ENCODE measurements at regions not wholly inside any gene's neighbourhood (a gene's known extent, or its start where the extent isn't known, plus 50 kb on each side); places are given as distances from the start of the nearest gene placed in this dataset.

DNA sequence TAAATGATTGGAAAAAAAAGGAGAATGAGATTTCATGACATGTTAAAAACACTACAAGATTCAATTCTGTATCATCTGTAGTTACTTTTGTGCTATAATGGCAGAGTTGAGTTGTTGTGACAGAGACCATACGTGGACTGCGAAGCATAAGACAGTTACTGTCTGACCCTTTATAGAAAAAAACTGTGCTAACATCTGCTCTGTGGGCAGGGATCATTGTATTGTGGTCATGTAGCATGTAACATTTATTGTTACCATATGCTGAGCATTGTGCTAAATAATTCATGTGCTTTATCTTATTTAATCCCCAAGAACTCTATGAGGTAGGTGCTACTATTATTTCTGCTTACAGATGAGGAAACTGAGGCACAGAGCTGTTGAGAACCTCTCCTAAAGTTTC lies 147.3 kb upstream of the HMHB1 start:
- DNase-seq (ENCODE audit: low read depth, low spot score): no peak

DNA sequence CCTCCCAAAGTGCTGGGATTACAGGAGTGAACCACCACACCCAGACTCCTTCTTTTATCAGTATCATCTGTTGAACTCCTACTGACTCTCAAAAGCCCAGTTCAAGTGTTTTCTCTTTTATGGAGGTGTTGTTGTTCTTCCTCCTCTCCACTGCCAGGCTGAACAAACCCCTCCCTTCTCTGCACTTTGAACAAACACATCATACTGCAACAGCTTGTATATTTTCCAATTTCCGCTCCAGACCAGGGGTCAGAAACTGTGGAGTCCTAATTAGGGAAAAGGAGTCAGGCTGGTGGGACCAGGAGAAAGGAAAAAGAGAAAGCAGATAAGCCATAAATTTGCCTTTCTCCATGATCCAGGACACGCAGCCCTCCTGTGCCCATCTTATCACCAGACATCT lies 148.1 kb upstream of the HMHB1 start:
- DNase-seq (ENCODE audit: low read depth, low spot score): no peak

DNA sequence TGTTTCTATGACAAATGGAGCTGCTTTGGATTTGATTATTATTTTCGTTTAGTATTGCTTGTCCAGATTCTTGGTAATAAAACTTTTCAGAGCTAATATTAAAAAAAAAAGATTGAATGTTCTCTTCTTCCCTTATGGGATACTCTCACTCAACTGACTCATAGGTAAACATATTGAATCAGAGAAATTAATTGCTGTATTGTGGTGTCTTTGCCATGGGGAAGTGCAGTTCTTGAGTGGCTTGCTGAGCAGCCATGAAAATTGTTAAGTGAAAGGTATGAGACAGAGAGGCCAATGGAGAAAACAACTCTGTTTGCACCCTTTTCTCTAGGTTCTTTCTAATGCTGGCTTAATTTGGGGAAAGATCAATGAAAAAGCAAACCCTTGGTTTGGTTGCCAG lies 149.9 kb upstream of the HMHB1 start:
- DNase-seq (ENCODE audit: low read depth, low spot score): no peak

DNA sequence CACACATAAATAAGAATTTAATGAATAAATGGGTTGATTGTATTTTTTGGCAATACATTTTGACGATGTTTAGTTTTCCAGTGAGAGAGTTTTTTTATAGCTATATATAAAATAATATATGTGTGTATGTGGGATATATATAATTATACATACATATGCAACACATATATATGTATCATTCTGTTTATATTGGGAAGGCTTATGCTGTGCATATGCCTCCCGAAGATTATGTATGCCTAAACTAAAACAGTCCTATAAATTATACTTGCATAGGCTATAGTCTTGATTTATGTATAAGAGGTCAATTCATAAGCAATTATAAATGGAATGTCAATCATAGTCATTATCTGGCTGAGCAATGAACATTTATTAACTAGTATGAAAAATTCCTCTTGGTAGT lies 151.3 kb upstream of the HMHB1 start:
- DNase-seq (ENCODE audit: low read depth, low spot score): no peak

DNA sequence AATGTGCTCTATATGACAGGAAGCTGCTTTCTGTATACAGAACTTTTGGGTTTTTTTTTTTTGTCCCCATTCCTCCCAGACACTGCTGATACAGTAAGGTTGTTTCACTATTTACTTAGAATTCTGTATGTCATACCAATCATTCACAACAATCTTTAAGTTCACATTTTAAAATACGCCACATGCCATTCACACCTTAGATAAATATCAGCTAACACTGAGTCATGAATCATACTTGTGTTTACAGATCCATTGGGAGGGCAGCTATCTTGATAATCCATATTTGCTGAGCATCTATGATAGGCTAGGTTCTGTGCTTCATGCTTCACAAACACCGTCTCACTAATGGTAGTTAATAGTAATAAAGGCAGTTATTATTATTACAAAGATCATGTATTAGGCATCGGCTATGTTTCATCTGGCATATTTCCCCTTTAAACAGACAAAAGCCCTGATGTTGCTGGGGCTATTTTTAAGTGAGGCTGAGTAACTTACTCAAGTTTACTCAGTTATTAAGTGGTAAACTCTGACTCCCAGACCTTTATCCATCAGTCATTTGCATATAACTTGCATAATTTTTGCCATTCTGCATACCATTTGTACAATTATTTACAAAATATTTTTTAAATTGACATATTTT lies 152.2 kb upstream of the HMHB1 start:
- no peak for DNase-seq (ENCODE audit: low read depth, low spot score)

DNA sequence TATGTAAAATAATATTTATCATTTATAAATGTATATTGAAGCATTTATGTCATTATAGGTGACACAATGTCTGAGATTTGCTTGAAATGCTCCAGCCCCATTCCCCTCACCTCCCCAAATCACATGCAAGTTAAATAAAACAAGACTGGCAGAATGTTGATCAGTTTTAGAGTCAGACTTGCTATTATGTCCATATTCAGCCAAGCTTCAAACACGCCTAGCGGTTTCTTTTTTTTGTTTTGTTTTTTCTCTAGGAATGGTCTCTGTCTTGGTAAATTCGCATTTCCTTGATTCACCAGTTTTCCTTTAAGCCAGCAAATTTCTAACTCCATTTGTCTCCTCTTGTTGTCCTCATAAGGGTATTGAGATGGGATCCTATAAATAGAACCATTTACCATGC lies 153.0 kb upstream of the HMHB1 start:
- no peak for DNase-seq (ENCODE audit: low read depth, low spot score)

DNA sequence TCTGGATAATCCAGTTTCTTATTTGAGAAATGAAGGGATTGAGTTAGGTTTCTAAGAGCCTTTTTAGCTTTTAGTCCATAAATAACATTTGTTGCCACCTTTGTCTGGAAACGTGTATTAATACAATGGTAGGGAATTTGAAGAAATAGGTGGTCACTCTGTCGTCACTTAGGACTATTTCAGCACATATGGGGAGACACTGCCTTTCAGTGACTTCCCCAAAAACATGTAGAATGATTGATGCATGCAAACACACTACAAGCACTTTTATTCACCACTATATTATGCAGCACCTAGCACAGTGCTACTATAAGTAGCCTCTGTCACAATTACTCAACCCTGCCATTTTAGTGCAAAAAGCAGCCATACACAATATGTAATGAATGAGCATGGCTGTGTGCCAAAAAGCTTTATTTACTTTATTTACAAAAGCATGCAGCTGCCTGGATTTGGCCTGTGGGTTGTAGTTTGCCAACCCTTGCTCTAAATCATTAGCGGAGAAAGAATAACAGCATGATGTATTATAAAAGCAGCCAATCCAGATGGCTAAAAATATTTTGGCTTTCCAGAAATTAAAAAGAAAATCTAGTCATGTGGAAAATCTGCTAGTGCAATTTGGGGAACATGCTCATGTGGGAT lies 154.2 kb upstream of the HMHB1 start:
- no peak for DNase-seq (ENCODE audit: low read depth, low spot score)

DNA sequence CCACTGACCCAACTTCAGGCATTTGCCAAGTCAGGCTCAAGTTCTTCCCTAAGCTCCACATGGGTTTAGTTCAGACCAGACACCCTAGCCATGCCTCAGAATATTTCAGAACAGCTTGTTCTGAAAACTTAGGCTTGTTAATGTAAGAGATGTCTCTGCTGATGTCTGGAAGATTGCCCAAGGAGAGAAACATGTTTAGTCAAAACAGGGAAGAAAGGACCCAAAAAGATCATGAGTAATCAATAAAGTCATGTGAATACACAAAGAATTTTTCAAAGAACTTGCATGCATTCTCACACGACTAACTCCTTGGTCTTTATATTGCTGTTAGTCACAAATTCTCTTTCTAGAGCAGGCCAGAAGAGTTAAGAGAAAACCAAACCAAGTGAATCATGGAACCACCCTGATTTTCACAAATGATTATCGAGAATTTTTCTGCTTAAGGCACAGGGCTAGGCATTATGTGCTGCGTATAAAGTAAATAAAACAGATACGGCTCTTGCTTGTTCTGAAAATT lies 158.1 kb upstream of the HMHB1 start:
- no peak for DNase-seq (ENCODE audit: low read depth, low spot score)

DNA sequence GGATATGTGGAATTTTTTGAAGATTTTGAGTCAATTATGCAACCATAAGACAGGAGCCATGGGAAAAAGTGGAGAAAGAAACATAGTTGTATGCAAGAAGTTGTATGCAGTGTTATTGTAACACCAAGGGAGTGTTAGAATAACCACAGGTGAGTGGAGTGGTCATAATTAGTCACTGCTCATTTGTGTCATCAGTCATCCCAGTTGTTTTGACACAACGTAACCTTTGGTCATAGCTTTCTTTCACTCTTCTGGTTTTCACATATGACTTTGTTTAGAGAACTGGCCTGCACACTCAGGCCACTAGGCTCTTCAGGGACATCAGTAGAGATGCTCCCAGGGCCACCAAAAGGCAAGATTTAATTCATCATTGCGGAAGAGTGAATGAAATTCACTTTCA lies 158.7 kb upstream of the HMHB1 start:
- no peak for DNase-seq (ENCODE audit: low read depth, low spot score)

DNA sequence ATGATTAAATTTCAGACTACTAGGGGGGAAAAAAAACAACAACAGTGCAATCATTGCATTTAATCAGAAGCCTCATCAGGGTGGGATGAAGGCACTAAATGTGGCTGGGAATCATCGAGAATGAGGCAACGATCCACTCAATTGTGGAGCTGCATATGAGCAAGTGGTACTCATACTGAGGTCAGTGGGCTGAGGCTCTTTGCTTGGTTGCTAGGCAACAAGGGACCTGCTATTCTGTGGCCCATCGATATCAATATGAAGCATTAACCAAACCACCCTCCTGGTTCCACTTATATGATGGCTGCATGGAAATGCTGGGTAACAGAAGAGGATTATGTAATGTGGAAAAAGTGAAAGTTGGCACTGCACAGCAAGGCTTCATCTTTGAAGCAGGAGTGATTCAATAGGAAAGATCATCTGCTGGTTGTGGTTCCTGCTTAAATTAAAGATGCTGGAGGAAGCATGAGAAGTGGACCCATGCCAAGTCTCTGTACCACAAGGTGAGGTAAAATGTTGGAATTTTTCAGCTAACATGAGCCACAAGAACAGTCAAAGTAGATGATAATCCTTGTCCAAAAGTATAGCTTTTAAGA lies 159.8 kb upstream of the HMHB1 start:
- peak; percentile 69 for DNase-seq (ENCODE audit: low read depth, low spot score)

DNA sequence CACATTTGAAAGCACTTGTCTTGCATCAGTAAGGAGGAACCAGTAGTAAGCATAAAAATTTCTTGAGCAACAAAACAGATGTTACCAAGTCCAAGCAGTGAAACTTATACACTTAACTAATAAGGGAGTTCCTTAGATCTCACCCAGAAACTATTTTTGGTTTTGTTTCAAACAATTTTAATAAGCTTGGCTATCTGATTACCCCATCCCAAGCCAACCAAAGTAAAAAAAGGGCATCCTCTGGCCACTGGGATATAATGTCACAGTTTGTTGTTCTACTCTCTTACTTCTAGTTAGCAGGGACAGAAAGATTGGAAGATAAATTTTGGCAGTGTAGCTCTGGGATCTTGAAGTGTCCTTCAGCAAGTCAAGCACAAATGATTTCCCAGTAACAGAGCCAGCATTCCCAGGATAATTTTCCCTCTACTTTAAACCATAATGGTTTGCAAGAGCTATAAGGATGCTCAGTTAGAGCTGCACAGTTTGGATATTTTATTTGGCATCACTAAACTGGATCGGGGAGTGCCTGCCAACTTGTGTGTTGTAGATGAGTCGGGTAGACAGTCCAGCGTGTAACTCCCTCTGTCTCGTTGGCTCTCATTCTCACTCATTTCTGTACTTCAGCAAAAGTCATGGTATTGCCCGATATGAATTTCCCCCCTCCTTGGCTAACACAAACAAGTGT lies 161.9 kb upstream of the HMHB1 start:
- no peak for DNase-seq (ENCODE audit: low read depth, low spot score)

DNA sequence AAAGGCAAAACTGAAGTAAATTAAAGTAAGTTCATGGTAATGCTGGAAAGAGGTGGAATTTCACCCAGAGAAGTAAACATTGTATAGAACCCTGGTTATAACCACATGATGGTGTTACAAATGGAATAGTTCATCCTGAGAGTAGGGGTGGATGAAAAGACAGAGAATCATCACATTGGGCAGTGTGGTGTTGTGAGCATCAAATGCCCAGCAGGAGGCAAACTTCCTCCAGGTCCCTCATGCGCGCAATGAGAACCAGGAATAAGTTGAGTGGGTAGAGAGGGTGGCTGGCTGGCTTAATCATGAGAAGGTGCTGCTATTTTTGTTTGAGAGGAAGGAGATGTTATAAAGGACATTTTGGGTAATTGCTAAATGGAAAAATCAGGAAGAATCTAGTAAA lies 163.3 kb upstream of the HMHB1 start:
- DNase-seq (ENCODE audit: low read depth, low spot score): no peak

DNA sequence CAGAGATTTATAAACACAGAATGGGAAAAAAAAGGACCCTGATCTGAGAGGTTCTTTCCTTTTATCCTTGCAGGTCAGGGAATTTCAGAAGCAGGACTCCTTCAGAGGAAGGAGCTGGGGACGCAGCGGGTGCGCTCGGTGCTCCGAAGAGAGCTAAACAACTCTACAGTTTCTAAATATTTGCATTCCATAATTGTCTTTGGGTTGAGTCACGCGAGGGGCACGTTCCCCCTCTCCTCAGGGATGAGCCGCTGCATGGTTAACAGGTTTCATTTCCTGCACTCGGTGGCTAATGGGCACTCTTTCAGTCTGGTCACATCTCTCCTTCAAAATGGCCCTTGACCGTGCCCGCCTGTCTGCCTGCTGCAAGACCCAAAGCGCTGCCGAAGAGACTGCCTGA lies 165.0 kb upstream of the HMHB1 start:
- DNase-seq (ENCODE audit: low read depth, low spot score): no peak

DNA sequence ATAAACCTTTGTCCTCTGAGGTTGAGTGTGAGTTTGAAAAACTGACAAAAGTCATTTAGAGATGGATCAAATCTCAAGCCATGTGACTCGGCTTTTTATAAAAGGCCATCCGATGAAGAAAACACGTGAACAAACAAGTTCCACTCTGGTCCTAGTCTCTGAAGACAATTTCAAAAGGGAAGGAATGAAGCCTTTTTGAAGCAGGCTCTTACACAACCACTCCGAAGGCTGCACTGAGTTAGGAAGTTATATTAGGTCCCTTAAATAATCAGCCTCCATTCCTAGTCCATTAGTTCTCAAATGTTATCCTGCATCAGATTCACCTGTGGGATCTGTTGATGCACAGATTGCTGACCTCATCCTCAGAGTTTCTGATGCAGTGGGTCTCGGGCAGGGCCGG lies 166.6 kb upstream of the HMHB1 start:
- DNase-seq (ENCODE audit: low read depth, low spot score): no peak

DNA sequence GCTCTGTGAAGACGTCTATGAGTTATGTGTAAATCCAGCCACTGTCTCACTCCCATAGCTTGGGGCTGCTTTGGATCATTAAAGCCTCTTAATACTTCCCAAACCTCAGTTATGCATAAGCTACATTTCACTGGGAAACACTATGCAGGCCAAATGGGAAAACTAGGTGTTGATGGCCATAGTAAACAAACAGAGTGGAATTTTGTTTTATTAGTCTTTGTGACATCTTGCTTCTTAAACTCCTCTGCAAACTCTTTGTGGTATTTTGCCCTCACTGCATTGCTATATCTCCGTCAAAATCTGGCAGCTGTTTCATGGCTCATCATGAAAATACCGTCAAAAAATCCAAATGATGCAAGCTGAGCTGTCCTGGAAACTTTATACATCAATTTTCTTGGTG lies 167.2 kb upstream of the HMHB1 start:
- no peak for DNase-seq (ENCODE audit: low read depth, low spot score)

DNA sequence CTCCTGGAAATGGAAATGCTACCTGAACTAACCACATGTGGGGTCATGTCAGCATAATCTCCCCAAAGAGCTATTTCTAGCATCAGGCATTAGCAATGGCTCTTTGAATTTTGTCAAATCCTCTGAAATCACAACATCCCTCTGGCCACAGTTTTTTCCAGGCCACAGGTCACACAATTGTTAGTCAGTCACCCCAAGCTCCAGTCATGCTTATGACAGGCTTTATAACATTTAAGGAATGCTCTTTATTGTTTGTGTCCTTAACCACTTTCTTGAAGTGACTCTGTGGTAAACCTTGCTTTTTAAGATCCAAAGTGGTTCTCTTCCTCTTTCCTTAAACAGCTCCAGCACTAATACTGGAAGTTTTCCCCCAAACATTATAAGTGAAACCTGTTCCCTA lies 169.2 kb upstream of the HMHB1 start:
- DNase-seq (ENCODE audit: low read depth, low spot score): peak; percentile 63

DNA sequence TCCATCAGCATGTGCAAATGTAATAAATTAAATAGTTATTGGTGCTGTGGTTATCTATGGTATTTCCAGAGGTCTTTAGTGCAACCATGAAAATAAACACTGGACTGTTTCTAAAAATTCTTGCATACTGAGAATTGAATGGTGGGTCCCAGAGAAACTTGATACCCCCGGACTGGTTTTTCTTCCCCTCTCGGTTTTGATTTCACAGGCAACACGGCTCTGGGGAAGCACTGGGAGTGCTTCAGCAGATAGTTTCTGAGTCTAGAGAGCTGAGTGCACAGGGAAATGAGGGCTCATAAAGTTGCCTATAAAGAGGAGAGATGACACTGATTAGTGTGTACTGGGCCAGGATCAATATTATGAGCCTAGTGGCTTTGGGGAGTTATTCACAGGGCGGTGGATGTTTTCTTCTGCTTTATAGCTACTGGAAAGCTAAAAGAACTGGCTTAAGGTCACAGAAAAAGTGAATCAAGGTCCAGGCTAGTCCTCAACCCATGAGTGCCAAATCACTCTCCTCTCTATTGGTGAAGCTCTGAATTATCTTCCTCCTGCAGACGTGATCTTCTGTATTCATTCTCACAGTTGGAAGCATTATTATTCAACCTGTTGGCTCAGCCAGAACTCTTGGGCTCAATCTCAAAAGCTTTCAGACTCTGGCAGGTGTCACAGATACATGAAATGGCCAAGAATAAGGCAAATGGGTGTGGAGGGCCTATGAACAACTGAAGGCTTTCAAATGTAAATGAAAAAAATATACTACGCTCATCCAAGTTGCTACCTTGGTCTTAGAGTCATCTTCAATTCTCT lies 170.2 kb upstream of the HMHB1 start:
- peak; percentile 55 for DNase-seq (ENCODE audit: low read depth, low spot score)

DNA sequence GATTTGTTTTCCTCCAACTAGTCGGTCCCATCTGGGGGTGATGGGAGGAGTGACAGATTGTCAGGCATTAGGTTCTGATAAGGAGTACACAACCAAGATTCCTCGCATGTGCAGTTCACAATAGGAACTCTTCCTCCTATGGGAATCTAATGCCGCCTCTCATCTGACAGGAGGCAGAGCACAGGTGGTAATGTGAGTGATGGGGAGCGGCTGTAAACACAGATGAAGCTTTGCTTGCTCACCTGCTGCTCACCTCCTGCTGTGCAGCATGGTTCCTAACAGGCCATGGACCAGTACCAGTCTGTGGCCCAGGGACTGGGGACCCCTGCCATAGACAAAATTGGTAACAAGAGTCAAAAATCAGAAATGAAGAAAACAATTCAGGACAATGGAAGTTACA lies 173.3 kb upstream of the HMHB1 start:
- DNase-seq (ENCODE audit: low read depth, low spot score): no peak

DNA sequence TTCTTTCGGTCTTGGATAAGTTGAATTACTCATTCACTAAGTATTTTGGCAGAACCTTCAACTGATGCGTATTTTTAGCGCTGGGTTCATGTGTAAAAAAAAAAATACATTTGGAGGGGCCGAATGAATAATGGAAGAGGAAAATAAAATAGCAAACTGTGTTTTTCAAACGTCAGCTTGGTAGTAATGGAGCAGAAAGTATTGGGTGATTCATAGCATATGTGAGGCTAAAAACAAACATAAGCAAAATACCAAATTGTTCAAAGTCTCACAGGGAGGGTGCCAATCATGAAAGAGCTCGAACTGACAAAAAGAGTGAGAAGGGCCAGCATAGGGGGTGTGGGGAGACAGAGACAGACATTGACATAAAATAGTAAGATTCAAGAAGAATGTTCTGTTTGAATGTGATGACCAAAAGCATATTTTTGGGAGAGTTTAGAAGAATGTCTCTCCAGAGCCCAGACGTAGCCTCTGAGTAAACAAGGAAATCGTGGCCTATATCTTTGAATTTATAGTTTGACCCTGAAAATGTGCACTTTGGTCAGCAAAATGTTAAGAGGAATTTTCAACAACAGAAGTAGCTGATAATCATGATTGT lies 174.9 kb upstream of the HMHB1 start:
- DNase-seq (ENCODE audit: low read depth, low spot score): peak; percentile 77

DNA sequence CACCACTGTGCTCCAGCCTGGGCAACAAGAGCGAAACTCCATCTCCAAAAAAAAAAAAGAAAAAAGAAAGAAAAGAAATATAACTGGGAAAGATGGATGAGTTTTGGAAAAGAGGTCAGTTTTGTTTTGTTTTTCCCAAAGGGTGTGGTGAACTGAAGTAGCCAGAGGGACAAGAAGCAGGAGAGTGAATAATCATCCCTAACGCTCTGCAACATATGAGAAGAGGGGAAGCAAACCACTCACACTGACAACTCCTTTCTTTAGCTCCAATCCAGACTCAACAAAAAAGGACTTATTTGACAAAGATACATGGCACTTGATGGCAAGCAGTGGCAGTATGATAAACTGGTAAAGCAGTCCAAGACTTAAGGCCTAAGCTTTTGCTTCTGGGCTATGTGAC lies 176.1 kb upstream of the HMHB1 start:
- no peak for DNase-seq (ENCODE audit: low read depth, low spot score)

DNA sequence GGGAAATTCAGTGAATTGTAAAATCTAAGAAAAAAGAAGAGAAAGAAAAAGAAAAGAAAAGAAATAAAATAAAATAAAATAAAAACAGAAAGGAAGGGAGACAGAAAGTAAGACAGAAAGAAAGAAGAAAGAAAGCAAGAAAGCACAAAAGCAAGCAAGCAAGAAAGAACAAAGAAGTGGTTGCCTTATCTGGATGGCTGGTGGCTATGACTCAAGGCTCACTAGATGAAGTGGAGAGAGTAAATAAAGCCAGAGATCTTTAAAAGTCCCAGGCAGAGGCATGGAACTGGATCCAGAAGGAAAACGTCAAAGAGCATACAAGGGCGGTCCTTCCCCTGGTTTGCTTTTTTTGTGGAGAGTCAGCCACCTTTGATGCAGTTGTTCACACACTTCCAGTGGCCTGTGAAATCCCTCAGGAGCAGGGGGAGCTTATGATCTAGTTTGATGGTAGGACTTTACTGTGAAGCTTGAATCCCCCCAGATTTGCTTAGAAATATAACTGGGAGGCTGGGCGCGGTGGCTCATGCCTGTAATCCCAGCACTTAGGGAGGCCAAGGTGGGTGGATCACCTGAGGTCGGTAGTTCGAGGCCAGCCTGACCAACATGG lies 176.7 kb upstream of the HMHB1 start:
- peak; percentile 74 for DNase-seq (ENCODE audit: low read depth, low spot score)
